ENCODE measurements at regions not wholly inside any gene's neighbourhood (a gene's known extent, or its start where the extent isn't known, plus 50 kb on each side); places are given as distances from the start of the nearest gene placed in this dataset.

DNA sequence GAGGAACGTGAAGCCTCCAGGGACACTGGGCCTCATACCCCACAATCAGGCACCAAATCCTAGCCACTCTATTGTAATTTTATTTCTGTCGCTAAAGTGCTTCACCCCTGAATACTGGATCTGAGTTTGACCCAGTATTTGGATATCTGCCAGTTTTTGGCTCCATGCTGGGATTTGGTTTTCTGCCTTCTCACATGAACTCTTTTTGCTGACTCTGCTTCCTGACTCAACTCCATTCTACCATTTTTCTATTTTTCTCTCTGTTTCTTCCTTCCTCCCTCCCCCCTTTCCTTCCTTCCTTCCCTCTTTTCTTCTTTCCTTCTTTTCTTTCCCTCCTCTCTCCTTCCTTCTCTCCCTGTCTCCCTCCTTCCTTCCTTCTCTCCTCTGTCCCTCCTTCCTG, 151.3 kb upstream of the GJB5 start:
- no peaks in the 10 kb centered on the region for H3K4me1 Mint-ChIP-seq
- peaks cover 0 to 2% (median 0%) of the 10 kb centered on the region in 7 donors for H3K9me3 Mint-ChIP-seq
- H3K36me3 Mint-ChIP-seq = no peaks in the 10 kb centered on the region
- no peak for DNase-seq
- Histone ChIP-seq H3K27ac (ENCODE audit: insufficient read depth, low read length, poor library complexity, severe bottlenecking) (no peak overlapping the region), H3K4me3 (ENCODE audit: low read depth, low read length) (no peak overlapping the region), H3K27me3 (ENCODE audit: control insufficient read depth, insufficient read depth, low read length) (no peaks in the 10 kb centered on the region), H3K9me3 (ENCODE audit: control insufficient read depth in 2 of 2, low read length in 2 of 2) (no peaks in the 10 kb centered on the region), H3K36me3 (ENCODE audit: control insufficient read depth, insufficient read depth, low read length) (no peaks in the 10 kb centered on the region), H3K4me1 (ENCODE audit: control insufficient read depth, insufficient read depth, low read length, poor library complexity, severe bottlenecking) (no peaks in the 10 kb centered on the region)
- no peak overlapping the region for H3K4me3 Mint-ChIP-seq
- ATAC-seq (ENCODE audit: low read depth in 2 of 2) = no peak
- peaks cover 12% of the 10 kb centered on the region for H3K27me3 Mint-ChIP-seq
- H3K27ac Mint-ChIP-seq = no peak overlapping the region

DNA sequence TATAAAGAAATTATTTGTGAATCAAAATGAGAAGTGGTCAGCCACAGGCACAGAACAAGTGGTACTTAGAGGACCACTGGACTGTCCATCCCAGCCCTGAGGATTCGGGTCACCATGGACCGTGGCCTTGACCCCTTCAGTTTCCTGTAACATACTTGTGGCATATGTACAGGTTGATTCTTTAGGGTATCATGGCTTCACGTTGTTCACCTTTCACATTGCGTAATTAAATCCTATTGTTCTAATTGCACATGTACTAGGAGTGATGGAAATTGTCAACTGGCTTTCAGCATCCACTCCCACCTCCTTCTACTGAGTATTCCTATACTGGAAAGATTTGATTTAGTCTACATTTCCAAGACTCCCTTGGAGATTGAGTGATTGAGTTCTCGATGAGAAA, 148.3 kb upstream of the GJB5 start:
- Histone ChIP-seq H3K27ac (ENCODE audit: insufficient read depth, low read length, poor library complexity, severe bottlenecking) (no peak overlapping the region), H3K4me3 (ENCODE audit: low read depth, low read length) (no peak overlapping the region), H3K27me3 (ENCODE audit: control insufficient read depth, insufficient read depth, low read length) (no peaks in the 10 kb centered on the region), H3K9me3 (ENCODE audit: control insufficient read depth in 2 of 2, low read length in 2 of 2) (no peaks in the 10 kb centered on the region), H3K36me3 (ENCODE audit: control insufficient read depth, insufficient read depth, low read length) (no peaks in the 10 kb centered on the region), H3K4me1 (ENCODE audit: control insufficient read depth, insufficient read depth, low read length, poor library complexity, severe bottlenecking) (no peaks in the 10 kb centered on the region)
- peaks cover 16% of the 10 kb centered on the region for H3K27me3 Mint-ChIP-seq
- no peak overlapping the region for H3K4me3 Mint-ChIP-seq
- H3K9me3 Mint-ChIP-seq = peaks cover 0 to 2% (median 0%) of the 10 kb centered on the region in 7 donors
- no peak overlapping the region for H3K27ac Mint-ChIP-seq
- no peak for DNase-seq
- no peaks in the 10 kb centered on the region for H3K4me1 Mint-ChIP-seq
- H3K36me3 Mint-ChIP-seq = no peaks in the 10 kb centered on the region
- no peak for ATAC-seq (ENCODE audit: low read depth in 2 of 2)

DNA sequence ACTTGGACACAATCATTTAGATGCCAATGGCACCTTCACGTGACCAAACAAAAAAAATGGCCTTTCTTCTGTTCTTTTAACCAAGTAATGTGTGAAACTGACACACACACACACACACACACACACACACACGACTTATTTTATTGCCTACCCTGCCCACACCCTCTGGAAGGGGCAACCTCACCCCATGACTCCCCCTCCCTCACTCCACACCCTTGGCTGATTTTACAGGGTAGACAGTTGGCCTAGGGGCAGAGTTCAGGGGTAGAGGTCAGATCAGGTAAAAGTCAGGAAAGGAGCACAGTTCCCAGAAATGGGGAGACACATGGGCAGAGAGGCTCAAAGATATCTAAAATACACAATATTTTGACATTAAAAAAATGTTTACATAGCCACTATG, 144.8 kb upstream of the GJB5 start:
- Mint-ChIP-seq H3K27ac (no peak overlapping the region), H3K36me3 (no peaks in the 10 kb centered on the region), H3K4me3 (no peak overlapping the region), H3K9me3 (peaks cover 0 to 4% (median 0%) of the 10 kb centered on the region in 7 donors), H3K4me1 (peaks cover 0 to 2% (median 0%) of the 10 kb centered on the region in 4 donors), H3K27me3 (peaks cover 16% of the 10 kb centered on the region)
- Histone ChIP-seq H3K27ac (ENCODE audit: insufficient read depth, low read length, poor library complexity, severe bottlenecking) (no peak overlapping the region), H3K9me3 (ENCODE audit: control insufficient read depth in 2 of 2, low read length in 2 of 2) (no peaks in the 10 kb centered on the region), H3K36me3 (ENCODE audit: control insufficient read depth, insufficient read depth, low read length) (no peaks in the 10 kb centered on the region), H3K27me3 (ENCODE audit: control insufficient read depth, insufficient read depth, low read length) (peaks cover 3% of the 10 kb centered on the region), H3K4me1 (ENCODE audit: control insufficient read depth, insufficient read depth, low read length, poor library complexity, severe bottlenecking) (no peaks in the 10 kb centered on the region), H3K4me3 (ENCODE audit: low read depth, low read length) (no peak overlapping the region)
- ATAC-seq (ENCODE audit: low read depth in 2 of 2) = no peak
- DNase-seq = no peak

DNA sequence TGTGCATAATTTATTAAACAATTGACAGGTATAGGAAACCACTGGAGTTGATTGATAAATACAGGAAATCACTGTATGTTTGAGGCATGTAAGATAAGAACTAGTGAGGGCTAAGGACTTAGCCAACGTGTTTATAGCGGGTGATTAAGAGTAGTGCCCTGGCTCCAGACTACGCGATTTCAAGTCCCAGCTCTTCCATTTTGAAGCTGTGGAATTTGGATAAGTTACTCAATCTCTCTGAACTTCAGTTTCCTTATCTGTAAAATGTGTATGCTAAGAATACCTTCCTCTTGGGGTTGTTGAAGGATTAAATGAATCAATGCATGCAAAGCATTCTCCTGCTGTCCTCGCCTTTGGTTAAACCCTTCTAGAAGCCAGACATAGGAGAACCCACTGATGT, 143.3 kb upstream of the GJB5 start:
- no peaks in the 10 kb centered on the region for H3K4me1 ChIP-seq (ENCODE audit: control insufficient read depth, insufficient read depth, low read length, poor library complexity, severe bottlenecking)
- H3K4me3 Mint-ChIP-seq = no peak overlapping the region
- no peak overlapping the region for H3K27ac Mint-ChIP-seq
- peaks cover 0 to 2% (median 0%) of the 10 kb centered on the region in 4 donors for H3K4me1 Mint-ChIP-seq
- H3K27me3 Mint-ChIP-seq = peaks cover 16% of the 10 kb centered on the region
- peaks cover 0 to 4% (median 0%) of the 10 kb centered on the region in 7 donors for H3K9me3 Mint-ChIP-seq
- H3K27me3 ChIP-seq (ENCODE audit: control insufficient read depth, insufficient read depth, low read length) = peaks cover 3% of the 10 kb centered on the region
- ATAC-seq (ENCODE audit: low read depth in 2 of 2) = no peak
- no peak overlapping the region for H3K27ac ChIP-seq (ENCODE audit: insufficient read depth, low read length, poor library complexity, severe bottlenecking)
- DNase-seq = no peak
- H3K4me3 ChIP-seq (ENCODE audit: low read depth, low read length) = no peak overlapping the region
- no peaks in the 10 kb centered on the region for H3K9me3 ChIP-seq (ENCODE audit: control insufficient read depth in 2 of 2, low read length in 2 of 2)
- no peaks in the 10 kb centered on the region for H3K36me3 Mint-ChIP-seq
- H3K36me3 ChIP-seq (ENCODE audit: control insufficient read depth, insufficient read depth, low read length) = no peaks in the 10 kb centered on the region

DNA sequence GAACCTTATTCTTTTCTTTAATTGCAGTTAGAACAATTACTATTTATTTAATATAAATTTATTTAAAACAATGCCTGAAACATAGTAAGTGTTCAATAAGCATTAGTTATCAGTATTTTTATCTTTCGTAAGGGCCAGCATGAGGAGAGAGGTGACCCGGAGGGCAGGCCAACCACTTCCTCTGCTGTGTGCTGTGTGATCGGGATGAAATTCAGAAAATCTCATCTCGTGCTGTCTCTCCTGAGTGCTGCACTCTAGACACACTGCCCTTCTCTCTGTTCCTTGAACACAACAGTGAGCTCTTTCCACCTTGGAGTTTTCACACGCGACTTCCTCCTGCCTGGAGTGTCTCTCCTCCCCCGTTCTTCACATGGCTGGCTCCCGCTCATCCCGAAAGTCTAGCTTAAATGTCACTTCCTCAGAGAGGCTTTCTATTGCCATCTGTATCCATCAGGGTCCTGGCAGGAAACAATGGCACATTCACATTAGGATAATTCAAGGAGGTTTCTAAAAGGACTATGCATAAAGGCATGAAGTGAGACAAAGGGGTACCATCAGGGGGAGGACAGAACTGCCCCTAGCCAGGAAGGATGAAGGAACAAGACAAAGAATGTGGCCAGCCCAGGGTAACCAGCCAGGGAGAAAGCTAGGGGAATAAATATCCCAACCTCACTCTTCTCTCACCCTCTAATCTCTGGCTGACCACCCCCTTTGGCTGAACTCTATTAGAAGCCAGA, 142.6 kb upstream of the GJB5 start:
- peaks cover 0 to 4% (median 0%) of the 10 kb centered on the region in 7 donors for H3K9me3 Mint-ChIP-seq
- Histone ChIP-seq H3K4me3 (ENCODE audit: low read depth, low read length) (no peak overlapping the region), H3K9me3 (ENCODE audit: control insufficient read depth in 2 of 2, low read length in 2 of 2) (no peaks in the 10 kb centered on the region), H3K4me1 (ENCODE audit: control insufficient read depth, insufficient read depth, low read length, poor library complexity, severe bottlenecking) (no peaks in the 10 kb centered on the region), H3K27ac (ENCODE audit: insufficient read depth, low read length, poor library complexity, severe bottlenecking) (no peak overlapping the region), H3K27me3 (ENCODE audit: control insufficient read depth, insufficient read depth, low read length) (peaks cover 3% of the 10 kb centered on the region), H3K36me3 (ENCODE audit: control insufficient read depth, insufficient read depth, low read length) (no peaks in the 10 kb centered on the region)
- ATAC-seq (ENCODE audit: low read depth in 2 of 2) (no peak), DNase-seq (no peak)
- peaks cover 0 to 2% (median 0%) of the 10 kb centered on the region in 4 donors for H3K4me1 Mint-ChIP-seq
- H3K27ac Mint-ChIP-seq = no peak overlapping the region
- H3K36me3 Mint-ChIP-seq = no peaks in the 10 kb centered on the region
- H3K4me3 Mint-ChIP-seq = no peak overlapping the region
- H3K27me3 Mint-ChIP-seq = peaks cover 16% of the 10 kb centered on the region

DNA sequence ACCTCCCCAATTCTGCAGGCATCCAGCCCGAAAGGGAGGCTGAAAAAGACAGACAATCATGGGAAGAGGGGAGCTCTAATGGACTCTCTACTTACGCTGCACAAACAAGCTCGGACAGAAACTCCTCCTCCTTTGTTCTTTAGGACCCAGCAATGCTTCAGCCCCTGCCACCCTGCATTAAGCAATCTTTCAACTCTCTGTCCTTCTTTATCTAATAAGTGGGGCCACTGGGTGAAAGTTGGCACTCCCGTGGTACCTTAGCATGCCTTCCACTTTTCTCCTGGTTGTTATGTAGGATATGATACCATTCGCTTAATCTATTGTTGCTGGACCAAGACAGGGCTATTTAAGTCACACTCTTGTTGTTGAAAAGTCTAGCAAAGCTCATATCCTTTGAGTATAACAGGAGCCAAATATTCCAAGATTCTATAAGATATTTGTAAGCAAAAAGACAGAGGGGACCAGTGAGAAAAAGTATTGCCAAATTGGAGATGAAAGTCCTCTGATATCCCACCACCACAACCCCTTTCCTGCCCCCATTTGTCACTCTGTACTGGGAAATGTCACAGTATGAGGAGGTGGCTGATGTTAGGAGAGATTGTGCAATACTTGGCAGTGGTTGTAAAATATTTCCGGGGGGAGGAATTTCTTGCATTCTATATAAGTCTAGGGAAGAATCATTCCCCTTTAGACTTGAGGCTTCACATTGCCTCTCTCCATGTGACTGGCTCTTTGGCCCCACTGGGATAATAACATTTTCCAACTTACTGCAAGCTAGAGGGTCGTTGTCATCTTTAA, 137.3 kb upstream of the GJB5 start:
- no peaks in the 10 kb centered on the region for H3K4me1 ChIP-seq (ENCODE audit: control insufficient read depth, insufficient read depth, low read length, poor library complexity, severe bottlenecking)
- Mint-ChIP-seq H3K36me3 (no peaks in the 10 kb centered on the region), H3K9me3 (peaks cover 0 to 4% (median 0%) of the 10 kb centered on the region in 7 donors), H3K27ac (no peak overlapping the region), H3K27me3 (peaks cover 5% of the 10 kb centered on the region), H3K4me1 (no peaks in the 10 kb centered on the region), H3K4me3 (no peak overlapping the region)
- H3K4me3 ChIP-seq (ENCODE audit: low read depth, low read length) = no peak overlapping the region
- H3K36me3 ChIP-seq (ENCODE audit: control insufficient read depth, insufficient read depth, low read length) = no peaks in the 10 kb centered on the region
- H3K27me3 ChIP-seq (ENCODE audit: control insufficient read depth, insufficient read depth, low read length) = no peaks in the 10 kb centered on the region
- no peak overlapping the region for H3K27ac ChIP-seq (ENCODE audit: insufficient read depth, low read length, poor library complexity, severe bottlenecking)
- ATAC-seq (ENCODE audit: low read depth in 2 of 2) (no peak), DNase-seq (no peak)
- H3K9me3 ChIP-seq (ENCODE audit: control insufficient read depth in 2 of 2, low read length in 2 of 2) = no peaks in the 10 kb centered on the region

DNA sequence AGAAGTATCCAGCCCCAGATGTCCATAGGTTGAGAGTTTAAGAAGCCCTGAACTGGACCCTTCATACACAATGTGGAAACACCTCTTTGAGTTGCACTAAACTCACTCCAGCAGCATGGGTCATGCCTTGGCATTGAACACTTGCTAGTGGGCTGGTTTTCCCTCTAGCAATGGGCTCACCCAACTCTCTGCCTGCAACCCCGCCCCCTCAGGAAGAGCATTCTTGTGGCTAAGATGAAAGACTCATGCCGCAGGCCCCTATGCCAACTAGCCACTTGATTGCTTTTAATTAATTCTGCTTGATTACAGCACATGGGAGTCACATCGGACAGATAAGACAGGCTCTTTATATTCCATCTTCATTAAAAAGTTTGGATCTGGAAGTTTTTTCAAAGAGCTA, 136.5 kb upstream of the GJB5 start:
- H3K4me1 Mint-ChIP-seq = no peaks in the 10 kb centered on the region
- no peak overlapping the region for H3K4me3 ChIP-seq (ENCODE audit: low read depth, low read length)
- H3K27ac Mint-ChIP-seq = no peak overlapping the region
- peaks cover 5% of the 10 kb centered on the region for H3K27me3 Mint-ChIP-seq
- no peaks in the 10 kb centered on the region for H3K9me3 ChIP-seq (ENCODE audit: control insufficient read depth in 2 of 2, low read length in 2 of 2)
- H3K36me3 ChIP-seq (ENCODE audit: control insufficient read depth, insufficient read depth, low read length) = no peaks in the 10 kb centered on the region
- ATAC-seq (ENCODE audit: low read depth in 2 of 2) = no peak
- H3K36me3 Mint-ChIP-seq = no peaks in the 10 kb centered on the region
- no peaks in the 10 kb centered on the region for H3K27me3 ChIP-seq (ENCODE audit: control insufficient read depth, insufficient read depth, low read length)
- DNase-seq = no peak
- peaks cover 0 to 4% (median 0%) of the 10 kb centered on the region in 7 donors for H3K9me3 Mint-ChIP-seq
- H3K4me1 ChIP-seq (ENCODE audit: control insufficient read depth, insufficient read depth, low read length, poor library complexity, severe bottlenecking) = no peaks in the 10 kb centered on the region
- H3K4me3 Mint-ChIP-seq = no peak overlapping the region
- no peak overlapping the region for H3K27ac ChIP-seq (ENCODE audit: insufficient read depth, low read length, poor library complexity, severe bottlenecking)
